Skeletal muscle tissue (tissue), 3 donors: ENCODE measurements at regions not wholly inside any gene's neighbourhood (a gene's known extent, or its start where the extent isn't known, plus 50 kb on each side); places are given as distances from the start of the nearest gene placed in this dataset.

ENCODE experiments used
- H3K27ac ChIP-seq: one replicate; pipeline ENCODE4 v1.7.0; 2013; ENCODE audit warnings: mild to moderate bottlenecking, low read depth, low read length, inconsistent platforms
- H3K27me3 ChIP-seq, 3 donors: one replicate each; pipeline ENCODE4 v1.7.0; 2013; ENCODE audit warnings: low read length in 3 of 3; ENCODE audit not compliant: control insufficient read depth in 3 of 3, insufficient read depth in 3 of 3
- H3K36me3 ChIP-seq, 3 donors: one replicate each; pipeline ENCODE4 v1.7.0; 2013; ENCODE audit warnings: low read length in 3 of 3; ENCODE audit not compliant: control insufficient read depth in 3 of 3, insufficient read depth in 3 of 3
- H3K4me1 ChIP-seq, 3 donors: one replicate each; pipeline ENCODE4 v1.7.0; 2013; ENCODE audit warnings: low read length in 3 of 3, mild to moderate bottlenecking in 3 of 3; ENCODE audit not compliant: control insufficient read depth in 3 of 3, insufficient read depth in 3 of 3
- H3K4me3 ChIP-seq, 3 donors: one replicate each; pipeline ENCODE4 v1.7.0; 2013; ENCODE audit warnings: low read length in 3 of 3
- H3K9ac ChIP-seq, 3 donors: one replicate each; pipeline ENCODE4 v1.7.0; 2013; ENCODE audit warnings: low read length in 3 of 3, mild to moderate bottlenecking in 3 of 3, moderate library complexity in 2 of 3, low read depth in 1 of 3
- H3K9me3 ChIP-seq, 3 donors: one replicate each; pipeline ENCODE4 v1.7.0; 2013; ENCODE audit warnings: low read length in 3 of 3; ENCODE audit not compliant: control insufficient read depth in 3 of 3
- donor health status: Osteomylitis.

DNA sequence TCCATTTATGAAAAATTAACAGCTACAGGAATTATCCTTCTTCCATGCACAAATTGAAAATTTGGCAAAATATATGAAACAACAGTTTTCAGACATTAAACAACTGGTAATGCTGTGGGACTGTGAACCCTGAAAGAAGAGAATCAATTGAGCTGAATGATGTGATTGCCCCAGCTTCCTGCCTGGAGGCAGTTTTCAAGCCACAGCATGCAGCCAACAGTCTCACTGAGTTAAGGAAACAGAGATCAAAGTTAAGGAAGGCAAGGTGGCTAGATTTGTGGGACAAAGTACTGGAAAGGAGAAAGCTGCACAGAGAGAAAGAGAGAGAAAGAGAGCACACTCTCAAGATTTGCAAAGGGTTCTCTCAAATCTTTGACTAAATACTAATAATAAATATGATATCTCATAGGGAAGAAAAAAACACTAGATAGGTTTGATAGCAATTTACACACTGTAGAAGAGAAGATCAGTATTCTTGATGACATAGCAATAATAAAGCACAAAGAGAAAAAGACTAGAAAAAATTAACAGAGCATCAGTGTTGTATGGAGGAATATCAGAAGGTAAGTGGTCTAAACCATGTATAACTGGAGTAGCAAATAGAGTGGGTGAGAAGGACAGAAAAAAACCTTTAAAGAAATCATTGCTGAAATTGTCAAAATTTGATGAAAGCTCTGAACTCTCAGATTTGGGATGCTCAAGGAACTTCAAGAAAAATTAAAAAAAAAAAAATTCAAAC is 70.1 kb upstream of the CNKSR3 start:
- Histone ChIP-seq H3K27me3 (peaks cover 0 to 3% (median 0%) of the 10 kb centered on the region in 3 donors), H3K36me3 (no peaks in the 10 kb centered on the region), H3K9me3 (no peaks in the 10 kb centered on the region), H3K27ac (no peak overlapping the region), H3K4me3 (no peak overlapping the region), H3K4me1 (no peaks in the 10 kb centered on the region), H3K9ac (no peak overlapping the region)

DNA sequence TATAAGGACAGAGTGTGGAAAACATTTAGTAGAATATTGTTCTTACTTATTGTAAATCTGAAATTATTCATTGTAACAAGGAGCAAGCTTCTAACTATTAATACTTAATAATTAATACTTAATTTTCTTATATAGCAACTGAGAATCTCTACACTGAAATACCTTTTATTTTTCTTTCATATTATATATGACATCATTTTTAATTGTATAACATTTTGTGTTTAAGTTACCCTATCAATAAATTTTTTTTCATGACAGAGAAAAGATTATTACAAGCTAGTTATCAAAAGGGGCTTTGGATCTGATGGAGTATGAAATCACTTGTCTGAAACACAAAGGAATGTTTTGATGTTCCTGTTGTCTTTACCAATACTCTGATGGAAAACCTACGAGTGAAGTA is 72.2 kb upstream of the CNKSR3 start:
- Histone ChIP-seq H3K27ac (no peak overlapping the region), H3K27me3 (no peaks in the 10 kb centered on the region), H3K4me1 (no peaks in the 10 kb centered on the region), H3K36me3 (no peaks in the 10 kb centered on the region), H3K4me3 (no peak overlapping the region), H3K9me3 (no peaks in the 10 kb centered on the region), H3K9ac (no peak overlapping the region)

- H3K27me3 ChIP-seq = no peaks in the 10 kb centered on the region
- no peaks in the 10 kb centered on the region for H3K9me3 ChIP-seq
- no peak overlapping the region for H3K4me3 ChIP-seq
- no peak overlapping the region for H3K27ac ChIP-seq
- H3K9ac ChIP-seq = no peak overlapping the region
- no peaks in the 10 kb centered on the region for H3K36me3 ChIP-seq
- H3K4me1 ChIP-seq = no peaks in the 10 kb centered on the region
Measured at GRCh38 chr6:154583546-154584188, 73.2 kb upstream of the CNKSR3 start.

GRCh38 chr6:154590756-154591155 is 80.3 kb upstream of the CNKSR3 start:
- H3K9me3 ChIP-seq = no peaks in the 10 kb centered on the region
- H3K4me1 ChIP-seq = no peaks in the 10 kb centered on the region
- H3K27ac ChIP-seq = no peak overlapping the region
- H3K36me3 ChIP-seq = no peaks in the 10 kb centered on the region
- H3K4me3 ChIP-seq = no peak overlapping the region
- H3K9ac ChIP-seq = no peak overlapping the region
- H3K27me3 ChIP-seq = no peaks in the 10 kb centered on the region

DNA sequence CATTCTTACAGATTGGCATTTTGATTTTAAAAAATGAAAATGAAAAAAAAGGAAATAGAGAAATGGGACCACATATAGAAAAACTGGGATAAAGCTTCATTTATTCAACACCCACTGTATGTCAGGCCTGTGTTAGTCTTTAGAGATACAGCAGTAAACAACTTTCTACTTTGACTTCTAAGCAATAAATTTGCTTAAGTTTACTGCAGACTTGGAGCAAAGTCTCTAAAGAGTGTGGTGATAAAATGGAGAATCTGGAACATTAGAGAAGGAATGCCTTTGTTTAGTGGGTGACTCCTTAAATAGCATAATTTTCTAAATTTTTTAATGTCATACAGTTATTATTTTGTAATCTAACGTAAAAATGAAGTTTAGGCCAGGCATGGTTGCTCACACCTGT is 80.7 kb upstream of the CNKSR3 start:
- Histone ChIP-seq H3K4me1 (no peaks in the 10 kb centered on the region), H3K4me3 (no peak overlapping the region), H3K27me3 (no peaks in the 10 kb centered on the region), H3K9me3 (no peaks in the 10 kb centered on the region), H3K36me3 (no peaks in the 10 kb centered on the region), H3K9ac (no peak overlapping the region), H3K27ac (no peak overlapping the region)

DNA sequence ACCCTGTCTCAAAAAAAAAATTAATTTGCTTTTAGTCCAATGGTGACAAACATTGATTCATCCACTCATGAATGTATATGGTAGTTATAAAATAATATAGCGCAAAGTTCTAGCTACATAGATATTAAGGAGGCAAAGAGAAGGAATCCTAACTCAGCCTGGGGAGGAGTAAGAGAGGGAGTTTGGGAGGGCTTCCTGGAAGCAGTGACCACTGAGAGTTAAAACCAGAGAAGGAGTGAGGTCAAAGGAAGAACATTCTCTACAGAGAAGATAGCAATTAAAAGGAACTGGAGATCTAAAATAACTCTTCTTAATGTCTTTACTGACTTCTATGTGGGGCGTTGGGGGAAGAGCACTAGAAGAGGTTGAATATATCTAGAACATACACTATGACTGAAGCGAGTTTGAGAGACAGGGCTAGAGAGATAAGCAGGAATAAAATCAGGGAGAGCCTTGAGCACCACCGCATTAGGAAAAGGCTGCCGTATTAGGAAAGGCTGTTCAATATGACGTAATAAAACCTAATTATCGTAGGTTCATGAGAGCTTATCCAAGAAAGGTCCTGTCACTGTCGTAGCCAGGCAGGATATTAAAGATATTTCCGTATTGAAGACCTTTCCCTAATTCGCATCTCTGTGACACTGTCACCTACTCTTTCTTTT is 81.8 kb upstream of the CNKSR3 start:
- Histone ChIP-seq H3K4me3 (no peak overlapping the region), H3K27ac (no peak overlapping the region), H3K4me1 (no peaks in the 10 kb centered on the region), H3K9me3 (no peaks in the 10 kb centered on the region), H3K9ac (no peak overlapping the region), H3K27me3 (no peaks in the 10 kb centered on the region), H3K36me3 (no peaks in the 10 kb centered on the region)

DNA sequence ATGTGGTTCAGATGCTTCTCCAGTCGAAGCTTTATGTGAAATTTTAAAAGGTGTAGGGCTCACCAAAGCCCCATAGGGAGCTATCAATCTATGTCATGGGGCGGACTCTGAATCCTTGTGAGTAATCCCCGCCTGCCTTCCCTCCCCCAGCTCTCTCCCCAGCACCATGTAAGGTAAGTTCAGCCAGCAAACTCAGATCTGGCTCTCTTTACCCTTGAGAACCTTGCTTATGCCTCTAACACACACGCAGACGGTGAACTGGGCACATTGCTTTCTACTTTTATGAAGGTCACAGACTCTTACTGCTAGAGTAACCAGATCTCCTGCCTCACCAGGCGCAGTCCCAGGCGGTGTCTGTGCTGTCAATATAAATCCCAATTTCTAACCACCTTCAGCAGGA is 82.6 kb upstream of the CNKSR3 start:
- H3K27ac ChIP-seq = no peak overlapping the region
- no peaks in the 10 kb centered on the region for H3K27me3 ChIP-seq
- H3K36me3 ChIP-seq = no peaks in the 10 kb centered on the region
- H3K9me3 ChIP-seq = no peaks in the 10 kb centered on the region
- H3K9ac ChIP-seq = no peak overlapping the region
- H3K4me3 ChIP-seq = no peak overlapping the region
- no peaks in the 10 kb centered on the region for H3K4me1 ChIP-seq

GRCh38 chr6:154594496-154595198 is 84.2 kb upstream of the CNKSR3 start:
- H3K4me1 ChIP-seq = no peaks in the 10 kb centered on the region
- H3K36me3 ChIP-seq = no peaks in the 10 kb centered on the region
- H3K4me3 ChIP-seq = no peak overlapping the region
- H3K9ac ChIP-seq = no peak overlapping the region
- H3K9me3 ChIP-seq = no peaks in the 10 kb centered on the region
- H3K27ac ChIP-seq = no peak overlapping the region
- H3K27me3 ChIP-seq = no peaks in the 10 kb centered on the region

DNA sequence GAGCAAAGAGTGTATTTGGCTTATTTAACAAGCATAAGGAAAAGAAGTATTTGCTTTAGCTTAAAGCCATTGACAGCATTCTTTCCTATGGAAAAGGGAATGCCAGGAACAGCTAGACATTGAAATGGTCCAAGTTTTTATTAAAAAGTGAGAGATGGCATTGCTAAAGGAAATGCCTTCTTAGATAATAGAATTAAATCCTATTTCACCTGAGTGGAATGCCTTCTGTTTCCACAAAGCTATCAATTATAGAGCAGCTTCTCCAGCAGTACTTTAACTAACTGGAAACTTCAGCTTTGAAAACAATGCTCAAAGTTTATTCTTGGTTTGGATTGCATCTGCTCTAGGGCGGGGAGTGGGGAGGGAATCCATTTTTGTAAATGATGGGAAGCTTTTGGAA is 85.1 kb upstream of the CNKSR3 start:
- H3K4me1 ChIP-seq = no peaks in the 10 kb centered on the region
- H3K36me3 ChIP-seq = no peaks in the 10 kb centered on the region
- H3K27me3 ChIP-seq = no peaks in the 10 kb centered on the region
- H3K9me3 ChIP-seq = no peaks in the 10 kb centered on the region
- no peak overlapping the region for H3K4me3 ChIP-seq
- H3K27ac ChIP-seq = no peak overlapping the region
- H3K9ac ChIP-seq = no peak overlapping the region

DNA sequence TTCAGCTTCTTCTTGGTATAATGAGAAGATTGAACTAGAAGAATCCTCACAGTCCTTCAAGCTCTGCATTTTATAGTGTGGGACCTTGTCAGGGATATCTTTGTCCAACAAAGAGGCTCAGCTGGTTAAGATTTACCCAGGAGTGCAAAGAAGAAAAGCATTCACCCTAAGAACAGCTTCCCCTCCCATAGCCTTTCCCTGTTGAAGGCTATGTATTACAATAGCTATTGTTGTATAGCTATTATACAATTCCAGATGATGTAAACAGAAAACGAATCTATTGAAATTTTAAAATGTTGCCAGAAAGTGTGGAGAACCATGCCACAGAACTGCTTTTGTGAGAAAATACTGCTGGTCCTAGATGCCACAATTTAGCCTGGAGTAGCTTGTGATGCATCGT is 85.5 kb upstream of the CNKSR3 start:
- no peak overlapping the region for H3K27ac ChIP-seq

More for the DNA sequence above, 85.5 kb upstream of the CNKSR3 start:
- Histone ChIP-seq H3K4me3 (no peak overlapping the region), H3K9ac (no peak overlapping the region), H3K4me1 (no peaks in the 10 kb centered on the region), H3K27me3 (no peaks in the 10 kb centered on the region), H3K9me3 (no peaks in the 10 kb centered on the region), H3K36me3 (no peaks in the 10 kb centered on the region)
